A549 (cell line): ENCODE measurements at regions not wholly inside any gene's neighbourhood (a gene's known extent, or its start where the extent isn't known, plus 50 kb on each side); places are given as distances from the start of the nearest gene placed in this dataset.

Experiments
- CBX8 ChIP-seq: fragments of 200-600 bp; sonication (generic); IDR thresholded peaks from 2 replicates; pipeline ENCODE4 v1.6.1; 2016
- CEBPB ChIP-seq, 2 experiments: fragments of >200 bp in 1 of 2; sonication (Bioruptor Twin) in 1 of 2; formaldehyde crosslinking in 1 of 2; IDR thresholded peaks; 2 replicates each; pipeline ENCODE4 v1.6.1; 2012 to 2016
- CTCF ChIP-seq: fragments of >200 bp; sonication (Bioruptor Twin); formaldehyde crosslinking; IDR thresholded peaks from 3 replicates; pipeline ENCODE4 v1.5.1; 2016
- ESRRA ChIP-seq: fragments of 150-350 bp; IDR thresholded peaks from 2 replicates; pipeline ENCODE4 v1.6.1; 2014; ENCODE audit warnings: mild to moderate bottlenecking, low read length, borderline replicate concordance
- HDAC2 ChIP-seq: fragments of 200-600 bp; sonication (generic); IDR thresholded peaks from 2 replicates; pipeline ENCODE4 v1.6.1; 2016
- HMGXB4 ChIP-seq: fragments of 250-450 bp; sonication (Bioruptor Pico); IDR thresholded peaks from 2 replicates; pipeline ENCODE4 v1.5.0; 2021; ENCODE audit warnings: mild to moderate bottlenecking, moderate library complexity, borderline replicate concordance
- JUNB ChIP-seq: fragments of >200 bp; sonication (Bioruptor Twin); formaldehyde crosslinking; IDR thresholded peaks from 2 replicates; pipeline ENCODE4 v1.6.1; 2016
- MAX ChIP-seq: IDR thresholded peaks from 2 replicates; pipeline ENCODE4 v1.6.1; 2012
- POLR2A ChIP-seq: IDR thresholded peaks from 2 replicates; pipeline ENCODE4 v1.6.1; 2012; ENCODE audit warnings: mild to moderate bottlenecking, low read length
- POLR2AphosphoS2 ChIP-seq: conservative IDR thresholded peaks from 2 replicates; pipeline ENCODE4 v1.6.1; 2012; ENCODE audit warnings: low read length, improper control_type of control experiment, inconsistent platforms
- SMC3 ChIP-seq: fragments of >200 bp; sonication (Bioruptor Twin); formaldehyde crosslinking; IDR thresholded peaks from 3 replicates; pipeline ENCODE4 v1.6.1; 2018; ENCODE audit warnings: inconsistent platforms
- USF2 ChIP-seq: fragments of 450-650 bp; IDR thresholded peaks from 2 replicates; pipeline ENCODE4 v1.6.1; 2014; ENCODE audit warnings: antibody characterized with exemption
- TF ChIP-seq, protein P1 (sequence below): fragments of 150-350 bp; IDR thresholded peaks from 2 replicates; pipeline ENCODE4 v1.6.1; 2014; ENCODE audit warnings: low read depth, mild to moderate bottlenecking, low read length

DNA sequence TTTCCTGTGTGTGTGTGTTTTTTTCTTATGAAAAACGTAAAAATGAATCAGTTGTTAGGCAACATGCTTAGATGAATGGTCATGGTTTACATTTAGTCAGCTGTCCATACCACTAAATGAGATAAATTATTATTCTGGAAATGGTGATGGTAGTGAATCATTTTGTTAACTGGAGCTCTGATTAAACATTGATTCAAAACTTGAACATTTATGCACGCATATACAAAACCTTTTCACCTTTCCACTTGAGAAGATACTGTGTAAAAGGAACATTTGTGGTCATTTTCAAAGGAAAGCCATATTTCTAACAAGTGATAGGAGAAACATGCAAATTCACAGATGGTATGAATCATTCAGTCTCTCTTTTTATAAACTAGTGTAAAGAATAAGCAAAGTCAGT lies 162.0 kb downstream of the SLC25A46 start:
- TF ChIP-seq POLR2A, result no peak
- no peak for TF ChIP-seq CTCF
- no peak for TF ChIP-seq SMC3
- no peak for TF ChIP-seq USF2
- TF ChIP-seq, protein P1, sequence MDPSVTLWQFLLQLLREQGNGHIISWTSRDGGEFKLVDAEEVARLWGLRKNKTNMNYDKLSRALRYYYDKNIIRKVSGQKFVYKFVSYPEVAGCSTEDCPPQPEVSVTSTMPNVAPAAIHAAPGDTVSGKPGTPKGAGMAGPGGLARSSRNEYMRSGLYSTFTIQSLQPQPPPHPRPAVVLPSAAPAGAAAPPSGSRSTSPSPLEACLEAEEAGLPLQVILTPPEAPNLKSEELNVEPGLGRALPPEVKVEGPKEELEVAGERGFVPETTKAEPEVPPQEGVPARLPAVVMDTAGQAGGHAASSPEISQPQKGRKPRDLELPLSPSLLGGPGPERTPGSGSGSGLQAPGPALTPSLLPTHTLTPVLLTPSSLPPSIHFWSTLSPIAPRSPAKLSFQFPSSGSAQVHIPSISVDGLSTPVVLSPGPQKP, result no peak
- TF ChIP-seq POLR2AphosphoS2, result no peak
- peak; percentile 66 for TF ChIP-seq JUNB
- no peak for TF ChIP-seq MAX
- no peak for TF ChIP-seq HDAC2
- no peak for TF ChIP-seq CBX8
- 0 out of 4 replicates have a peak, but pooled peaks of 1 of the 2 experiments have one; percentile 20 for TF ChIP-seq CEBPB (IDR thresholded peaks at IDR 0.05)
- no peak for TF ChIP-seq ESRRA
- no peak for TF ChIP-seq HMGXB4
